ENCODE measurements at regions not wholly inside any gene's neighbourhood (a gene's known extent, or its start where the extent isn't known, plus 50 kb on each side); places are given as distances from the start of the nearest gene placed in this dataset.
"Not testable (repeated sequence)": the region's sequence is repeated elsewhere in the genome, so short reads cannot be mapped to it uniquely, and the experiment has no call there.

DNA sequence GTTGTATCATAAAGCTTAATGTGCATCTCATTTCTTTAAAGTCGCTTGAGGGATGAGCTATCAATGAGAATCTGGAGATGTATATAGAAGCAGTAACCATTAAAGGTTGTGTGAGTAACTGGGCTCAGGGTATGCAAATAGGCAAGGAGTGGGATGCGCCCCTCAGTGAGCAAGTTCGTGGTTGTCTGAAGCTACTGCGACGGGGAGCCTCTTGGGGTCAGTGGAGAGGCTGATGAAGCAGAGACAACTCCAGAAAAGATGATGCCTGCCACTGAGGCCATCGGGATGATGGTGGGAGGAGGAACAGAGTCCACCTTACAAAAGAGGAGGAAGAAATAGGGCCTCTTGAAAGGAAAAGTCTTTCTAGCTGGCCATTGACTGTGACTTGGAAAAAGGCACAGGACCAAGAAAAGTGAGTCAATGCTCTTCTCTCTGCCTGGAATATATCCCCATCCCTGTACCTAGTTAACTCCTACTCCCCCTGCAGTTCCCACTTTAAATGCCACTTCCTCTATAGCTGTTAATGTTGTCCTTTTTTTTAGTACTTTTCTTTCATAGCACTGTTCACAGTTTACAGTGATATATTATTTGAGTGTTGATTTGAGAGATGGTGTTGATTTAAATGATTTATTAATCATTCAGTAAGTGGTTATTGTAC lies 51.4 kb upstream of the LSM6 start:
- peaks cover 3 to 7% (median 3%) of the 10 kb centered on the region in 3 donors for H3K27me3 Mint-ChIP-seq (ENCODE audit: low read depth in 3 of 3)
- H3K36me3 Mint-ChIP-seq = no peaks in the 10 kb centered on the region
- no peaks in the 10 kb centered on the region for H3K9me3 Mint-ChIP-seq
- no peaks in the 10 kb centered on the region for H3K4me1 Mint-ChIP-seq
- no peak for DNase-seq
- H3K27ac Mint-ChIP-seq = no peak overlapping the region
- no peak overlapping the region for H3K4me3 Mint-ChIP-seq

GRCh38 chr4:146123231-146123630 lies 52.3 kb upstream of the LSM6 start:
- Mint-ChIP-seq H3K27ac (no peak overlapping the region), H3K4me3 (no peak overlapping the region), H3K4me1 (no peaks in the 10 kb centered on the region), H3K9me3 (no peaks in the 10 kb centered on the region), H3K36me3 (no peaks in the 10 kb centered on the region), H3K27me3 (ENCODE audit: low read depth in 3 of 3) (peaks cover 3 to 7% (median 3%) of the 10 kb centered on the region in 3 donors)
- no peak for DNase-seq

DNA sequence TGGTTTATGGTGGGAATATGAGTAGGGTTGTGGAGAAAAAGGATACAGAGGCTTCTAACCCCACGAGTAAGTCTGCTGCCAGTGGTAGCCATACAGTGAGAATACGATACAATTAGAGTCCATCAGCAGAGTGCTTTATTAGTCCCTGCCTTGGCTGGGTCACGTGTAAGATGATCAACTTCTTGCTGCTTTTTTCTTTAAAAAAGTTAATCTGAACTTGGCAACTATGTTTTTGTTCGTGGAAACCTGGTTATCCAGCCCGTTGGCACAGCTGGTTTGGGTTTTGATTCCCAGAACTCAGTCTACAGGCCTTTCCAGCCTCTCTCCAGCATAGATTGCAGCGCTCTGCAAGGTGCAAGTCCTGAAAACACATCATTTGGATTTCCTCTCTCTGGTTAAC lies 53.1 kb upstream of the LSM6 start:
- Mint-ChIP-seq H3K4me3 (no peak overlapping the region), H3K36me3 (no peaks in the 10 kb centered on the region), H3K27me3 (ENCODE audit: low read depth in 3 of 3) (peaks cover 3 to 8% (median 4%) of the 10 kb centered on the region in 3 donors), H3K9me3 (no peaks in the 10 kb centered on the region), H3K27ac (no peak overlapping the region), H3K4me1 (no peaks in the 10 kb centered on the region)
- DNase-seq = no peak

- no peak overlapping the region for H3K27ac Mint-ChIP-seq
- no peak overlapping the region for H3K4me3 Mint-ChIP-seq
- no peaks in the 10 kb centered on the region for H3K9me3 Mint-ChIP-seq
- DNase-seq = no peak
- H3K4me1 Mint-ChIP-seq = no peaks in the 10 kb centered on the region
- peaks cover 3 to 8% (median 4%) of the 10 kb centered on the region in 3 donors for H3K27me3 Mint-ChIP-seq (ENCODE audit: low read depth in 3 of 3)
- no peaks in the 10 kb centered on the region for H3K36me3 Mint-ChIP-seq
Observed at GRCh38 chr4:146121757-146122156, 53.8 kb upstream of the LSM6 start.

- Mint-ChIP-seq H3K36me3 (no peaks in the 10 kb centered on the region), H3K4me1 (no peaks in the 10 kb centered on the region), H3K9me3 (peaks cover 0 to 2% (median 0%) of the 10 kb centered on the region in 6 donors), H3K27me3 (ENCODE audit: low read depth in 3 of 3) (peaks cover 3 to 14% (median 9%) of the 10 kb centered on the region in 3 donors), H3K4me3 (no peak overlapping the region), H3K27ac (no peak overlapping the region)
- DNase-seq = no peak
Observed at GRCh38 chr4:146119845-146120404, 55.6 kb upstream of the LSM6 start.

DNA sequence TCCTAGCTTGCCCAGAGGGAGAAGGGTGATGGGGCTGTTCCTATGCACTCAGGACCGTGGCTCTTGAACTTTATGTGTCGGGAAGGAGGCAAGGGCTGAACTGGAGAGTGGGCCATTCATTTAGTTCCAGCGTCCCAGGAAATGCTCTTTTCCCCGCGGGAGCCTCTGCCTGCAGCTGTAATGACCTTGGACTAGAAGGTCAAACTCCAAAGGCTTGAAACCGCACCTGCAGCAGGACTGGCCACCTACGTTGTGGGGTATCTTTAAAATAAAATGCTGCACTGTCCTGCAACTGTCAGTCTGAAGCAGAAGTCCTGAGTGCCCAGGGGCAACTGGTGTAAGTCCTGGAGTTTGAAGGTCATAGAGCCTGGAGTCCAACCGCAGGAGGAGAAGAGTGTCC lies 61.5 kb upstream of the LSM6 start:
- Mint-ChIP-seq H3K4me1 (no peaks in the 10 kb centered on the region), H3K27ac (no peak overlapping the region), H3K9me3 (peaks cover 0 to 5% (median 0%) of the 10 kb centered on the region in 6 donors), H3K27me3 (ENCODE audit: low read depth in 3 of 3) (peaks cover 0 to 15% (median 7%) of the 10 kb centered on the region in 3 donors), H3K4me3 (no peak overlapping the region), H3K36me3 (peaks cover 0 to 4% (median 0%) of the 10 kb centered on the region in 3 donors)
- DNase-seq = no peak

- DNase-seq = no peak
- Mint-ChIP-seq H3K36me3 (peaks cover 0 to 4% (median 0%) of the 10 kb centered on the region in 3 donors), H3K9me3 (peaks cover 0 to 5% (median 0%) of the 10 kb centered on the region in 6 donors), H3K27me3 (ENCODE audit: low read depth in 3 of 3) (peaks cover 0 to 15% (median 7%) of the 10 kb centered on the region in 3 donors), H3K4me1 (no peaks in the 10 kb centered on the region), H3K4me3 (no peak overlapping the region), H3K27ac (no peak overlapping the region)
Observed at GRCh38 chr4:146113171-146113570, 62.3 kb upstream of the LSM6 start.

DNA sequence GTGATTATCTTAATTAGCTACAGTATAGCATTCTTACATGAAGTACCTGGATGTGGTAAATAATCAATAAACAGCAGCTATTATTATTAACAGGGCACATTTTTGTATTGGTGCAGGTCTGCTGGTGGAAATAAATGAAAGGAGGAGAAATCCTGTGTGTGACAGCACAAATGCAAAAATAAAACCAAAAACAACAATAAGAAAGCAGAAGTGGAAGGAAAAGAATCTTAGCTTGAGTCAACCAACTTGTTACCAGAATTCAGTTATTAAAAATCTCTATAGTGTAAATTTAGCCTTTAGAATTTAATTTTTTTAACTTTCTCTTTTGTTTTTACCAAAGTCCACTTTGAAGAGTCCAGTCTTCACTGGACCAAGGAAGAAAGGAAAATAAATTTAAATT lies 63.1 kb upstream of the LSM6 start:
- H3K4me1 Mint-ChIP-seq = no peaks in the 10 kb centered on the region
- DNase-seq = no peak
- H3K27me3 Mint-ChIP-seq (ENCODE audit: low read depth in 3 of 3) = peaks cover 0 to 13% (median 4%) of the 10 kb centered on the region in 3 donors
- H3K36me3 Mint-ChIP-seq = peaks cover 0 to 4% (median 0%) of the 10 kb centered on the region in 3 donors
- no peak overlapping the region for H3K27ac Mint-ChIP-seq
- H3K4me3 Mint-ChIP-seq = no peak overlapping the region
- peaks cover 0 to 5% (median 0%) of the 10 kb centered on the region in 6 donors for H3K9me3 Mint-ChIP-seq

DNA sequence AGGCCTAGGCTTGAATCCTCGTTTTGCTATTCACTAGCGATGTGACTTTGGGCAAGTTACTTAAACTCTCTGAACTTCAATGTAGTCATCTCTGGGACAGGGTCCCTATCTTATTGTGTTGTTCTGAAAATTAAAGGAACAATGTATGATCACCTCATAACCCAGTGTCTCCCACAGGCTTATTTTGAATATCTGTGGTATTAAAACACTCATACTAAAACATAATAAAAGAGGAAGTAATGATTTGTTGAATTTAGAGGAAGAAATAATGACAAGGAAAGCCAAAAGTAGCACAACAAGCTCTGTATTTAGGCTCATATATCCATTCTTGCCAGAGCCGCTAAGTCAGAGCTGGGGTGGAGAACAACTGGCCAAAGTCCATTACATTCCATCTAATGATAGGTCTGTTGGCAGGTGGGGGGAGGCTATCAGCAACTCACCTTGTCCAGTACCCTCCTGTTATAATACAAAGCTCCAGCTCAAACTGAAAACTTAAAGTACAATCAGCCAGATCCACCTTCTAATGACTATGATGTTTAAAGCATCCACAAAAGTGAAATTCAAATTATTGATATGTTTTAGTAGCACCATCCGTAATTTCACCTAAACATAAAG lies 64.5 kb upstream of the LSM6 start:
- DNase-seq = no peak
- H3K27me3 Mint-ChIP-seq (ENCODE audit: low read depth in 3 of 3) = peaks cover 0 to 11% (median 2%) of the 10 kb centered on the region in 3 donors
- H3K27ac Mint-ChIP-seq = no peak overlapping the region
- no peaks in the 10 kb centered on the region for H3K4me1 Mint-ChIP-seq
- peaks cover 0 to 3% (median 0%) of the 10 kb centered on the region in 6 donors for H3K9me3 Mint-ChIP-seq
- peaks cover 0 to 4% (median 0%) of the 10 kb centered on the region in 3 donors for H3K36me3 Mint-ChIP-seq
- H3K4me3 Mint-ChIP-seq = no peak overlapping the region

GRCh38 chr4:146108756-146109155 lies 66.8 kb upstream of the LSM6 start:
- Mint-ChIP-seq H3K9me3 (peaks cover 0 to 3% (median 0%) of the 10 kb centered on the region in 6 donors), H3K4me1 (no peaks in the 10 kb centered on the region), H3K27ac (no peak overlapping the region), H3K27me3 (ENCODE audit: low read depth in 3 of 3) (peaks cover 0 to 5% (median 2%) of the 10 kb centered on the region in 3 donors), H3K4me3 (no peak overlapping the region), H3K36me3 (peaks cover 0 to 4% (median 0%) of the 10 kb centered on the region in 3 donors)
- DNase-seq = no peak

DNA sequence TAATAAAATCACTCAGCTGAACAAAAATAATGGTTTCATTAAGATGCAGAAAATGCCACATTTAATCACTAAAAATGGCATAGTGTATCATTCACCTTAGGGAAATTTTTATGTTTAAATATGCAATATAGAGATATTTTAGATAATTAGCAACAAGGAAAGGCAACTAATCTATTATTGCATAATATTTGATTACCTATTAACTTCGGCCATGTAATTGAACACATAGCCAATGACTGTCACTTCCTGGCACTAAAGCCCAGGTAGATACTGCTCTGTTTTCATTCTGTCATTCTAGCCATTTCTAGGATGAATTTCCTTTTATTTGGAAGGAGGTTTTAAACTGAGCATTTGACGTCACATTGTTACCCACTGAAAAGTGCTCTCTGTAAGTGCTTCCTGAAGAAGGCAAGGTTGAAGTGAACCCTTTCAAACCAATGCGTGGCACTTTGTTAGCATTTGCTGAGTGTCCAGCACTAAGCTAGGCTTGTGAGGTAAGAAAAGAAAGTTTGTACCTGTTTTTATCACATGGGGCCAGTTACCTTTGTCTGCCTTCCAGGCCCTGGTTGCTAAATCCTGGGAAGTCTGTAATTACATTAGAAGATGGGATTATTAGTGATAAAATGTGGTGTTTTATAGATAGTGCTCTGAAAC lies 67.8 kb upstream of the LSM6 start:
- Mint-ChIP-seq H3K36me3 (peaks cover 0 to 4% (median 0%) of the 10 kb centered on the region in 3 donors), H3K9me3 (no peaks in the 10 kb centered on the region), H3K4me3 (no peak overlapping the region), H3K27me3 (ENCODE audit: low read depth in 3 of 3) (peaks cover 0 to 5% (median 3%) of the 10 kb centered on the region in 3 donors), H3K4me1 (no peaks in the 10 kb centered on the region), H3K27ac (no peak overlapping the region)
- DNase-seq = no peak

- H3K36me3 Mint-ChIP-seq = peaks cover 0 to 4% (median 0%) of the 10 kb centered on the region in 3 donors
- peaks cover 2 to 4% (median 3%) of the 10 kb centered on the region in 3 donors for H3K27me3 Mint-ChIP-seq (ENCODE audit: low read depth in 3 of 3)
- H3K9me3 Mint-ChIP-seq = no peaks in the 10 kb centered on the region
- H3K27ac Mint-ChIP-seq = no peak overlapping the region
- H3K4me3 Mint-ChIP-seq = no peak overlapping the region
- no peak for DNase-seq
- H3K4me1 Mint-ChIP-seq = no peaks in the 10 kb centered on the region
Observed at GRCh38 chr4:146105464-146105863, 70.1 kb upstream of the LSM6 start.

- H3K4me3 Mint-ChIP-seq = no peak overlapping the region
Observed at GRCh38 chr4:146104541-146104940, 71.0 kb upstream of the LSM6 start.

DNA sequence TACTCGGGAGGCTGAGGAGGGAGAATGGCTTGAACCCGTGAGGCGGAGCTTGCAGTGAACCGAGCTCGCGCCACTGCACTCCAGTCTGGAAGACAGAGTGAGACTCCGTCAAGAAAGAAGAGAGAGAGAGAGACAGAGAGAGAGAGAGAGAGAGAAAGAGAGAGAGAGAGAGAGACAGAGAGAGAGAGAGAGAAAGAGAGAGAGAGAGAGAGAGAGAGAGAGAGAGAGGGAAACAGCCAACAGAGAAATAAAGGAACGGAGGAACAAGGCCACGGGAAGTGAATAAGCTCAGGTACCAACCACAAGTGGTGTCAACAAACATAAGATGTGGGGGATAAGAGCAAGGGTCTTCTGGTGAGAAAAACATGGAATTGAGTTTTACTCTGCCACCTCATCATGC lies 71.5 kb upstream of the LSM6 start:
- H3K4me3 Mint-ChIP-seq; H3K4me1 Mint-ChIP-seq; DNase-seq; H3K9me3 Mint-ChIP-seq; H3K27ac Mint-ChIP-seq; H3K36me3 Mint-ChIP-seq; H3K27me3 Mint-ChIP-seq (ENCODE audit: low read depth in 3 of 3): not testable (repeated sequence)

More at GRCh38 chr4:146104541-146104940, 71.0 kb upstream of the LSM6 start:
- no peaks in the 10 kb centered on the region for H3K4me1 Mint-ChIP-seq
- H3K27ac Mint-ChIP-seq = no peak overlapping the region
- H3K9me3 Mint-ChIP-seq = no peaks in the 10 kb centered on the region
- peaks cover 2 to 3% (median 3%) of the 10 kb centered on the region in 3 donors for H3K27me3 Mint-ChIP-seq (ENCODE audit: low read depth in 3 of 3)
- no peak for DNase-seq
- H3K36me3 Mint-ChIP-seq = no peaks in the 10 kb centered on the region

Data from immature natural killer cell (primary cell).